GM12878 (cell line): ENCODE measurements at regions not wholly inside any gene's neighbourhood (a gene's known extent, or its start where the extent isn't known, plus 50 kb on each side); places are given as distances from the start of the nearest gene placed in this dataset.
"Not testable (repeated sequence)": the region's sequence is repeated elsewhere in the genome, so short reads cannot be mapped to it uniquely, and the experiment has no call there.

ENCODE experiments used
- BMI1 ChIP-seq: fragments of 450-650 bp; IDR thresholded peaks from 2 replicates; pipeline ENCODE4 v1.6.1; 2016; ENCODE audit warnings: mild to moderate bottlenecking, moderate library complexity, borderline replicate concordance
- CHD2 ChIP-seq: IDR thresholded peaks from 2 replicates; pipeline ENCODE4 v1.6.1; 2011; ENCODE audit warnings: low read depth, low read length, improper control_type of control experiment, borderline replicate concordance
- ETV6 ChIP-seq, 2 experiments: fragments of 450-650 bp in 1 of 2; IDR thresholded peaks in 1 of 2; conservative IDR thresholded peaks in 1 of 2; 2 replicates each; pipeline ENCODE4 v1.6.1; 2014; ENCODE audit warnings: antibody characterized with exemption in 1 of 2, borderline replicate concordance in 1 of 2, low read depth in 1 of 2, mild to moderate bottlenecking in 1 of 2, moderate library complexity in 1 of 2
- EZH2 ChIP-seq: IDR thresholded peaks from 2 replicates; pipeline ENCODE4 v1.6.1; 2012; ENCODE audit warnings: low read depth, mild to moderate bottlenecking, control low read depth, inconsistent platforms, low read length, borderline replicate concordance; ENCODE audit not compliant: control insufficient read depth
- GABPA ChIP-seq: IDR thresholded peaks from 2 replicates; pipeline ENCODE4 v1.6.1; 2014; ENCODE audit warnings: antibody characterized with exemption, low read depth, mild to moderate bottlenecking, inconsistent platforms
- MXI1 ChIP-seq: fragments of 150-350 bp; IDR thresholded peaks from 2 replicates; pipeline ENCODE4 v1.6.1; 2011; ENCODE audit warnings: low read depth, mild to moderate bottlenecking, inconsistent platforms, low read length, improper control_type of control experiment
- POLR2AphosphoS5 ChIP-seq: IDR thresholded peaks from 2 replicates; pipeline ENCODE4 v1.6.1; 2011; ENCODE audit warnings: mild to moderate bottlenecking, low read length, inconsistent platforms
- PRDM15 ChIP-seq: fragments of 450-650 bp; formaldehyde crosslinking; IDR thresholded peaks from 2 replicates; pipeline ENCODE4 v1.4.0; 2020; ENCODE audit warnings: mild to moderate bottlenecking, moderate library complexity
- RAD21 ChIP-seq: IDR thresholded peaks from 2 replicates; pipeline ENCODE4 v1.6.1; 2011; ENCODE audit warnings: mild to moderate bottlenecking, low read depth, low read length, moderate library complexity; ENCODE audit not compliant: insufficient read depth
- SIN3A ChIP-seq: IDR thresholded peaks from 2 replicates; pipeline ENCODE4 v1.6.1; 2012; ENCODE audit warnings: low read depth, low read length, improper control_type of control experiment
- TAF1 ChIP-seq: IDR thresholded peaks from 2 replicates; pipeline ENCODE4 v1.6.1; 2011; ENCODE audit warnings: mild to moderate bottlenecking, low read depth, low read length, borderline replicate concordance
- ZBTB33 ChIP-seq: fragments of 450-650 bp; IDR thresholded peaks from 2 replicates; pipeline ENCODE4 v1.6.1; 2017; ENCODE audit warnings: mild to moderate bottlenecking
- TF ChIP-seq, protein P1 (sequence below), 3 experiments: IDR thresholded peaks in 2 of 3; conservative IDR thresholded peaks in 1 of 3; 2 replicates each; pipeline ENCODE4 v1.5.1; 2011; ENCODE audit warnings: low read depth in 3 of 3, low read length in 3 of 3, mild to moderate bottlenecking in 3 of 3, control low read depth in 2 of 3, moderate library complexity in 2 of 3, inconsistent platforms in 1 of 3, mixed read lengths in 1 of 3; ENCODE audit not compliant: control insufficient read depth in 2 of 3, insufficient read depth in 1 of 3; ENCODE audit errors: extremely low read depth in 1 of 3

DNA sequence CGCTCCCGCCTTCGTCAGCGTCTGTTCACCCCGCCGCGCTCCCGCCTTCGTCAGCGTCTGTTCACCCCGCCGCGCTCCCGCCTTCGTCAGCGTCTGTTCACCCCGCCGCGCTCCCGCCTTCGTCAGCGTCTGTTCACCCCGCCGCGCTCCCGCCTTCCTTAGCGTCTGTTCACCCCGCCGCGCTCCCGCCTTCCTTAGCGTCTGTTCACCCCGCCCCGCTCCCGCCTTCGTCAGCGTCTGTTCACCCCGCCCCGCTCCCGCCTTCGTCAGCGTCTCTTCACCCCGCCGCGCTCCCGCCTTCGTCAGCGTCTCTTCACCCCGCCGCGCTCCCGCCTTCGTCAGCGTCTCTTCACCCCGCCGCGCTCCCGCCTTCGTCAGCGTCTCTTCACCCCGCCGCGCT lies 815.9 kb upstream of the TPTE start:
- TF ChIP-seq GABPA; BMI1; ZBTB33; ETV6 (conservative IDR thresholded peaks at IDR 0.05 in 1 of 2, IDR thresholded peaks at IDR 0.05 in 1 of 2; ENCODE audit: borderline replicate concordance in 1 of 2, low read depth in 1 of 2); RAD21; TAF1; POLR2AphosphoS5; EZH2; SIN3A; CHD2; MXI1; PRDM15 (CRISPR knock-in tag): not testable (repeated sequence)
- TF ChIP-seq, protein P1, sequence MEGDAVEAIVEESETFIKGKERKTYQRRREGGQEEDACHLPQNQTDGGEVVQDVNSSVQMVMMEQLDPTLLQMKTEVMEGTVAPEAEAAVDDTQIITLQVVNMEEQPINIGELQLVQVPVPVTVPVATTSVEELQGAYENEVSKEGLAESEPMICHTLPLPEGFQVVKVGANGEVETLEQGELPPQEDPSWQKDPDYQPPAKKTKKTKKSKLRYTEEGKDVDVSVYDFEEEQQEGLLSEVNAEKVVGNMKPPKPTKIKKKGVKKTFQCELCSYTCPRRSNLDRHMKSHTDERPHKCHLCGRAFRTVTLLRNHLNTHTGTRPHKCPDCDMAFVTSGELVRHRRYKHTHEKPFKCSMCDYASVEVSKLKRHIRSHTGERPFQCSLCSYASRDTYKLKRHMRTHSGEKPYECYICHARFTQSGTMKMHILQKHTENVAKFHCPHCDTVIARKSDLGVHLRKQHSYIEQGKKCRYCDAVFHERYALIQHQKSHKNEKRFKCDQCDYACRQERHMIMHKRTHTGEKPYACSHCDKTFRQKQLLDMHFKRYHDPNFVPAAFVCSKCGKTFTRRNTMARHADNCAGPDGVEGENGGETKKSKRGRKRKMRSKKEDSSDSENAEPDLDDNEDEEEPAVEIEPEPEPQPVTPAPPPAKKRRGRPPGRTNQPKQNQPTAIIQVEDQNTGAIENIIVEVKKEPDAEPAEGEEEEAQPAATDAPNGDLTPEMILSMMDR (IDR thresholded peaks at IDR 0.05 in 2 of 3, conservative IDR thresholded peaks at IDR 0.05 in 1 of 3; ENCODE audit: control insufficient read depth in 2 of 3, extremely low read depth in 1 of 3, insufficient read depth in 1 of 3, low read depth in 3 of 3, low read length in 3 of 3): not testable (repeated sequence)
